SK-N-SH treated with all-trans-retinoic acid at 6 μM for 48 hours (cell line): ENCODE measurements at regions not wholly inside any gene's neighbourhood (a gene's known extent, or its start where the extent isn't known, plus 50 kb on each side); places are given as distances from the start of the nearest gene placed in this dataset.

Experiments used
- ARNTL ChIP-seq: fragments of 450-650 bp; formaldehyde crosslinking; IDR thresholded peaks from 2 replicates; pipeline ENCODE4 v1.5.0; 2020; ENCODE audit warnings: low read depth, mild to moderate bottlenecking, moderate library complexity, borderline replicate concordance
- OSR1 ChIP-seq: fragments of 250-450 bp; sonication (Bioruptor Pico); IDR thresholded peaks from 2 replicates; pipeline ENCODE4 v1.8.0; 2022; ENCODE audit warnings: moderate library complexity, mild to moderate bottlenecking, inconsistent platforms
- PPARA ChIP-seq: fragments of 250-450 bp; sonication (Bioruptor Pico); IDR thresholded peaks from 2 replicates; pipeline ENCODE4 v1.5.0; 2020; ENCODE audit warnings: mild to moderate bottlenecking, borderline replicate concordance
- ZNF565 ChIP-seq: fragments of 450-650 bp; formaldehyde crosslinking; conservative IDR thresholded peaks from 2 replicates; pipeline ENCODE4 v1.5.0; 2020; ENCODE audit warnings: low read depth, mild to moderate bottlenecking, moderate library complexity
- TF ChIP-seq, protein P1 (sequence below): fragments of 250-450 bp; sonication (Bioruptor Pico); IDR thresholded peaks from 2 replicates; pipeline ENCODE4 v1.8.0; 2020; ENCODE audit warnings: mild to moderate bottlenecking, moderate library complexity, borderline replicate concordance
- TF ChIP-seq, protein P2 (sequence below): fragments of 250-450 bp; sonication (Bioruptor Pico); IDR thresholded peaks from 2 replicates; pipeline ENCODE4 v1.5.0; 2020; ENCODE audit warnings: mild to moderate bottlenecking, moderate library complexity
- TF ChIP-seq, protein P3 (sequence below): fragments of 250-450 bp; sonication (Bioruptor Pico); IDR thresholded peaks from 2 replicates; pipeline ENCODE4 v1.5.1; 2021; ENCODE audit warnings: mild to moderate bottlenecking, moderate library complexity

DNA sequence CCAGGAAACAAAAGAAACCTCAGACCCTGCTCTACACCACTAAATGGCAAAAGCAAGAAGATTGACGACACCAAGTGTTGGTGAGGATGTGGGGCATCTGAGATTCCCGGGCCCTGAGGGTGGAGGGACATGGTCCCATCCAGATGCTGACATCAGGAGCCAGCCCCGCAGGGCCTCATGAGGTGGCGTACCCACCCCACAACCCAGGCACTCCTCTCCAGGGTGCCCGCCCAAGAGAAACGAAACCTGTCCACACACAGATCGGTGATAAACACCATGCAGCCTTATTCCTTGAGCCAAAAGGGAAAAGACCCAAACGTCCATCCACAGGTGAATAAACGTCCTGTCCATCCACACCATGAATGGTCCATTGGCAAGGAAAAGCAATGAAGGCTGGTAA lies 54.8 kb upstream of the C14orf180 start:
- TF ChIP-seq, protein P1, sequence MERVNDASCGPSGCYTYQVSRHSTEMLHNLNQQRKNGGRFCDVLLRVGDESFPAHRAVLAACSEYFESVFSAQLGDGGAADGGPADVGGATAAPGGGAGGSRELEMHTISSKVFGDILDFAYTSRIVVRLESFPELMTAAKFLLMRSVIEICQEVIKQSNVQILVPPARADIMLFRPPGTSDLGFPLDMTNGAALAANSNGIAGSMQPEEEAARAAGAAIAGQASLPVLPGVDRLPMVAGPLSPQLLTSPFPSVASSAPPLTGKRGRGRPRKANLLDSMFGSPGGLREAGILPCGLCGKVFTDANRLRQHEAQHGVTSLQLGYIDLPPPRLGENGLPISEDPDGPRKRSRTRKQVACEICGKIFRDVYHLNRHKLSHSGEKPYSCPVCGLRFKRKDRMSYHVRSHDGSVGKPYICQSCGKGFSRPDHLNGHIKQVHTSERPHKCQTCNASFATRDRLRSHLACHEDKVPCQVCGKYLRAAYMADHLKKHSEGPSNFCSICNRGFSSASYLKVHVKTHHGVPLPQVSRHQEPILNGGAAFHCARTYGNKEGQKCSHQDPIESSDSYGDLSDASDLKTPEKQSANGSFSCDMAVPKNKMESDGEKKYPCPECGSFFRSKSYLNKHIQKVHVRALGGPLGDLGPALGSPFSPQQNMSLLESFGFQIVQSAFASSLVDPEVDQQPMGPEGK (CRISPR knock-in tag): no peak
- TF ChIP-seq PPARA (CRISPR knock-in tag): no peak
- no peak for TF ChIP-seq OSR1 (CRISPR knock-in tag)
- TF ChIP-seq, protein P2, sequence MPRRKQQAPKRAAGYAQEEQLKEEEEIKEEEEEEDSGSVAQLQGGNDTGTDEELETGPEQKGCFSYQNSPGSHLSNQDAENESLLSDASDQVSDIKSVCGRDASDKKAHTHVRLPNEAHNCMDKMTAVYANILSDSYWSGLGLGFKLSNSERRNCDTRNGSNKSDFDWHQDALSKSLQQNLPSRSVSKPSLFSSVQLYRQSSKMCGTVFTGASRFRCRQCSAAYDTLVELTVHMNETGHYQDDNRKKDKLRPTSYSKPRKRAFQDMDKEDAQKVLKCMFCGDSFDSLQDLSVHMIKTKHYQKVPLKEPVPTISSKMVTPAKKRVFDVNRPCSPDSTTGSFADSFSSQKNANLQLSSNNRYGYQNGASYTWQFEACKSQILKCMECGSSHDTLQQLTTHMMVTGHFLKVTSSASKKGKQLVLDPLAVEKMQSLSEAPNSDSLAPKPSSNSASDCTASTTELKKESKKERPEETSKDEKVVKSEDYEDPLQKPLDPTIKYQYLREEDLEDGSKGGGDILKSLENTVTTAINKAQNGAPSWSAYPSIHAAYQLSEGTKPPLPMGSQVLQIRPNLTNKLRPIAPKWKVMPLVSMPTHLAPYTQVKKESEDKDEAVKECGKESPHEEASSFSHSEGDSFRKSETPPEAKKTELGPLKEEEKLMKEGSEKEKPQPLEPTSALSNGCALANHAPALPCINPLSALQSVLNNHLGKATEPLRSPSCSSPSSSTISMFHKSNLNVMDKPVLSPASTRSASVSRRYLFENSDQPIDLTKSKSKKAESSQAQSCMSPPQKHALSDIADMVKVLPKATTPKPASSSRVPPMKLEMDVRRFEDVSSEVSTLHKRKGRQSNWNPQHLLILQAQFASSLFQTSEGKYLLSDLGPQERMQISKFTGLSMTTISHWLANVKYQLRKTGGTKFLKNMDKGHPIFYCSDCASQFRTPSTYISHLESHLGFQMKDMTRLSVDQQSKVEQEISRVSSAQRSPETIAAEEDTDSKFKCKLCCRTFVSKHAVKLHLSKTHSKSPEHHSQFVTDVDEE (CRISPR knock-in tag): no peak
- no peak for TF ChIP-seq ZNF565 (CRISPR knock-in tag)
- TF ChIP-seq ARNTL: no peak
- TF ChIP-seq, protein P3, sequence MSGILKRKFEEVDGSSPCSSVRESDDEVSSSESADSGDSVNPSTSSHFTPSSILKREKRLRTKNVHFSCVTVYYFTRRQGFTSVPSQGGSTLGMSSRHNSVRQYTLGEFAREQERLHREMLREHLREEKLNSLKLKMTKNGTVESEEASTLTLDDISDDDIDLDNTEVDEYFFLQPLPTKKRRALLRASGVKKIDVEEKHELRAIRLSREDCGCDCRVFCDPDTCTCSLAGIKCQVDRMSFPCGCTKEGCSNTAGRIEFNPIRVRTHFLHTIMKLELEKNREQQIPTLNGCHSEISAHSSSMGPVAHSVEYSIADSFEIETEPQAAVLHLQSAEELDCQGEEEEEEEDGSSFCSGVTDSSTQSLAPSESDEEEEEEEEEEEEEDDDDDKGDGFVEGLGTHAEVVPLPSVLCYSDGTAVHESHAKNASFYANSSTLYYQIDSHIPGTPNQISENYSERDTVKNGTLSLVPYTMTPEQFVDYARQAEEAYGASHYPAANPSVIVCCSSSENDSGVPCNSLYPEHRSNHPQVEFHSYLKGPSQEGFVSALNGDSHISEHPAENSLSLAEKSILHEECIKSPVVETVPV (CRISPR knock-in tag): no peak
